ENCODE measurements at regions not wholly inside any gene's neighbourhood (a gene's known extent, or its start where the extent isn't known, plus 50 kb on each side); places are given as distances from the start of the nearest gene placed in this dataset.
"Not testable (repeated sequence)": the region's sequence is repeated elsewhere in the genome, so short reads cannot be mapped to it uniquely, and the experiment has no call there.

- H3K4me3 Mint-ChIP-seq: peak overlapping the region; percentile 66 to 89 (median 84)
- POLR2A ChIA-PET: no interaction called here
- DNase-seq (peak; percentile 27 to 85 (median 72)), ATAC-seq (peak; percentile 97 to 98)
- peaks cover 0 to 9% (median 4%) of the 10 kb centered on the region in 9 donors for H3K9me3 Mint-ChIP-seq
- H3K4me1 Mint-ChIP-seq: peaks cover 6 to 9% (median 8%) of the 10 kb centered on the region in 4 donors
- H3K36me3 Mint-ChIP-seq: peaks cover 0 to 3% (median 0%) of the 10 kb centered on the region in 3 donors
- peaks cover 2 to 29% (median 12%) of the 10 kb centered on the region in 5 donors for H3K27me3 Mint-ChIP-seq
- H3K27ac Mint-ChIP-seq: peak overlapping the region in 4 of 10 donors; percentile 44 to 91 (median 74)
These were observed 57.8 kb upstream of the ALDH3B2 start for GRCh38 chr11:67732045-67732787.

- DNase-seq (no peak), ATAC-seq (peak in 1 of 2 donors; percentile 13)
- Mint-ChIP-seq H3K27ac (peak overlapping the region in 7 of 10 donors; percentile 37 to 91 (median 76)), H3K36me3 (peaks cover 0 to 3% (median 0%) of the 10 kb centered on the region in 3 donors), H3K4me1 (peaks cover 6 to 9% (median 8%) of the 10 kb centered on the region in 4 donors), H3K9me3 (peaks cover 0 to 9% (median 4%) of the 10 kb centered on the region in 9 donors), H3K27me3 (peaks cover 2 to 26% (median 10%) of the 10 kb centered on the region in 5 donors), H3K4me3 (peak overlapping the region; percentile 66 to 89 (median 84))
- POLR2A ChIA-PET: no interaction called here
These were observed 57.2 kb upstream of the ALDH3B2 start for GRCh38 chr11:67731583-67731982.

- H3K9me3 Mint-ChIP-seq: not testable (repeated sequence)
These were observed 53.7 kb upstream of the ALDH3B2 start for GRCh38 chr11:67728163-67728571.

GRCh38 chr11:67727066-67728040 lies 52.9 kb upstream of the ALDH3B2 start:
- DNase-seq, POLR2A ChIA-PET, ATAC-seq, H3K4me1 Mint-ChIP-seq, H3K4me3 Mint-ChIP-seq, H3K36me3 Mint-ChIP-seq, H3K9me3 Mint-ChIP-seq: not testable (repeated sequence)
- peaks cover 2 to 20% (median 5%) of the 10 kb centered on the region in 5 donors for H3K27me3 Mint-ChIP-seq
- peak overlapping the region in 2 of 10 donors; percentile 2 to 41 for H3K27ac Mint-ChIP-seq

More at GRCh38 chr11:67728163-67728571, 53.7 kb upstream of the ALDH3B2 start:
- ATAC-seq, H3K4me1 Mint-ChIP-seq, POLR2A ChIA-PET, H3K36me3 Mint-ChIP-seq, H3K4me3 Mint-ChIP-seq, DNase-seq: not testable (repeated sequence)
- H3K27ac Mint-ChIP-seq: peak overlapping the region in 1 of 10 donors; percentile 48
- H3K27me3 Mint-ChIP-seq: peaks cover 2 to 20% (median 5%) of the 10 kb centered on the region in 5 donors
